H1 (cell line): ENCODE measurements at regions not wholly inside any gene's neighbourhood (a gene's known extent, or its start where the extent isn't known, plus 50 kb on each side); places are given as distances from the start of the nearest gene placed in this dataset.

ENCODE experiments used
- CTCF ChIA-PET: fragments of 300-600 bp; sonication (Branson Sonifier 250); formaldehyde crosslinking; loops from one replicate; lab custom pipeline; 2021; ENCODE audit not compliant: partially characterized antibody; lab: Charles Lee
- POLR2A ChIA-PET: fragments of 300-600 bp; sonication (Branson Sonifier 250); formaldehyde crosslinking; loops from one replicate; lab custom pipeline; 2021; ENCODE audit warnings: inconsistent platforms; ENCODE audit not compliant: partially characterized antibody; lab: Charles Lee
- DNase-seq, 2 experiments: peaks; one replicate each; pipeline versions ENCODE4 v3.0.0 to v3.0.0-alpha.2; 2010 to 2022; ENCODE audit warnings: low spot score in 2 of 2, low read depth in 1 of 2, mixed read lengths in 1 of 2
- FAIRE-seq: peaks from 2 replicates; lab custom pipeline; 2011; peaks lifted over from hg19 to GRCh38; lab: Jason Lieb, UNC
- H2AFZ ChIP-seq: 2 replicates; pipeline ENCODE4 v1.8.1; 2012; ENCODE audit warnings: low read length, inconsistent platforms
- H2AK5ac ChIP-seq: 2 replicates; pipeline ENCODE4 v1.6.1; 2013; ENCODE audit warnings: low read depth, low read length
- H2BK120ac ChIP-seq: replicated peaks from 2 replicates; pipeline ENCODE3; 2013; ENCODE audit warnings: low read depth, low read length, inconsistent platforms
- H2BK12ac ChIP-seq: 2 replicates; pipeline ENCODE4 v1.6.1; 2013; ENCODE audit warnings: low read depth, low read length
- H2BK15ac ChIP-seq: 2 replicates; pipeline ENCODE4 v1.6.1; 2013; ENCODE audit warnings: low read length
- H2BK20ac ChIP-seq: 2 replicates; pipeline ENCODE4 v1.6.1; 2013; ENCODE audit warnings: low read length
- H2BK5ac ChIP-seq: 2 replicates; pipeline ENCODE4 v1.6.1; 2013; ENCODE audit warnings: low read depth, low read length
- H3K14ac ChIP-seq: 2 replicates; pipeline ENCODE4 v1.6.1; 2013; ENCODE audit warnings: inconsistent platforms; ENCODE audit not compliant: insufficient read length
- H3K18ac ChIP-seq: 2 replicates; pipeline ENCODE4 v1.6.1; 2013; ENCODE audit warnings: low read length; ENCODE audit errors: extremely low read depth
- H3K23ac ChIP-seq: 2 replicates; pipeline ENCODE4 v1.6.1; 2013; ENCODE audit warnings: inconsistent platforms; ENCODE audit not compliant: insufficient read length
- H3K23me2 ChIP-seq: 2 replicates; pipeline ENCODE4 v1.6.1; 2013; ENCODE audit warnings: low read depth, low read length
- H3K27ac ChIP-seq: 2 replicates; pipeline ENCODE4 v1.6.1; 2011; ENCODE audit warnings: low read depth, low read length, inconsistent platforms
- H3K27me3 ChIP-seq, 4 experiments: replicated peaks in 1 of 4; 1 replicate in 1 of 4; 2 replicates in 3 of 4; pipeline versions ENCODE4 v1.6.1 to v1.8.1; 2011 to 2013; ENCODE audit warnings: low read length in 3 of 4, mild to moderate bottlenecking in 3 of 4, inconsistent platforms in 2 of 4, mixed read lengths in 2 of 4, moderate library complexity in 1 of 4; ENCODE audit not compliant: control insufficient read depth in 3 of 4, insufficient read depth in 3 of 4; ENCODE audit errors: extremely low read depth in 1 of 4
- H3K36me3 ChIP-seq, 4 experiments: 2 replicates each; pipeline versions ENCODE4 v1.6.1 to v1.8.1; 2011 to 2013; ENCODE audit warnings: mild to moderate bottlenecking in 4 of 4, low read length in 3 of 4, moderate library complexity in 2 of 4, control low read depth in 1 of 4, inconsistent platforms in 1 of 4; ENCODE audit not compliant: insufficient read depth in 4 of 4, control insufficient read depth in 2 of 4
- H3K4ac ChIP-seq: replicated peaks from 2 replicates; pipeline ENCODE3; 2013; ENCODE audit warnings: low read length, low read depth, mixed read lengths, inconsistent platforms; ENCODE audit not compliant: insufficient read length
- H3K4me1 ChIP-seq, 4 experiments: replicated peaks in 1 of 4; 1 replicate in 1 of 4; 2 replicates in 3 of 4; pipeline versions ENCODE4 v1.6.1 to v1.8.1; 2011 to 2013; ENCODE audit warnings: low read length in 3 of 4, inconsistent platforms in 2 of 4, mixed read lengths in 1 of 4; ENCODE audit not compliant: insufficient read depth in 4 of 4, control insufficient read depth in 3 of 4
- H3K4me2 ChIP-seq, 2 experiments: 2 replicates each; pipeline versions ENCODE4 v1.6.1 to v1.8.1; 2011 to 2013; ENCODE audit warnings: low read depth in 2 of 2, low read length in 2 of 2, control low read depth in 1 of 2, inconsistent platforms in 1 of 2, mild to moderate bottlenecking in 1 of 2; ENCODE audit not compliant: insufficient read depth in 1 of 2
- H3K4me3 ChIP-seq, 4 experiments: fragments of 200-600, 300-600 bp in 1 of 4; sonication (generic), shearing (Covaris generic), sonication (Bioruptor Twin) in 1 of 4; 2 replicates each; pipeline versions ENCODE4 v1.5.1 to v1.8.1; 2011 to 2016; ENCODE audit warnings: low read length in 4 of 4, low read depth in 3 of 4, control low read depth in 2 of 4, inconsistent platforms in 2 of 4, mild to moderate bottlenecking in 2 of 4, mixed read lengths in 1 of 4, moderate library complexity in 1 of 4; ENCODE audit not compliant: insufficient read depth in 2 of 4; ENCODE audit errors: extremely low read depth in 1 of 4
- H3K56ac ChIP-seq: replicated peaks from 2 replicates; pipeline ENCODE3; 2013; ENCODE audit warnings: low read depth, mild to moderate bottlenecking, mixed read lengths, low read length, inconsistent platforms; ENCODE audit not compliant: insufficient read length
- H3K79me1 ChIP-seq: 2 replicates; pipeline ENCODE4 v1.6.1; 2013; ENCODE audit warnings: low read depth, low read length, control low read depth
- H3K79me2 ChIP-seq, 2 experiments: 2 replicates each; pipeline versions ENCODE4 v1.6.1 to v1.8.1; 2012 to 2013; ENCODE audit warnings: low read length in 2 of 2, mild to moderate bottlenecking in 2 of 2, inconsistent platforms in 1 of 2; ENCODE audit not compliant: insufficient read depth in 2 of 2, control insufficient read depth in 1 of 2
- H3K9ac ChIP-seq, 4 experiments: replicated peaks in 1 of 4; 1 replicate in 1 of 4; 2 replicates in 3 of 4; pipeline versions ENCODE4 v1.6.1 to v1.8.1; 2011 to 2013; ENCODE audit warnings: low read depth in 3 of 4, low read length in 3 of 4, control low read depth in 2 of 4, mild to moderate bottlenecking in 2 of 4, moderate library complexity in 2 of 4, inconsistent platforms in 1 of 4; ENCODE audit errors: extremely low read depth in 1 of 4
- H3K9me3 ChIP-seq, 2 experiments: 2 replicates each; pipeline versions ENCODE4 v1.6.1 to v1.8.1; 2012 to 2013; ENCODE audit warnings: mild to moderate bottlenecking in 2 of 2, moderate library complexity in 2 of 2, control low read depth in 1 of 2, inconsistent platforms in 1 of 2, low read depth in 1 of 2, low read length in 1 of 2, mixed read lengths in 1 of 2; ENCODE audit not compliant: insufficient read depth in 2 of 2
- H4K20me1 ChIP-seq, 2 experiments: replicated peaks in 1 of 2; 2 replicates each; pipeline versions ENCODE3 to v1.8.1; 2011 to 2013; ENCODE audit warnings: inconsistent platforms in 2 of 2, low read length in 2 of 2, mild to moderate bottlenecking in 1 of 2; ENCODE audit not compliant: insufficient read depth in 2 of 2, control insufficient read depth in 1 of 2
- H4K5ac ChIP-seq: 2 replicates; pipeline ENCODE4 v1.6.1; 2013; ENCODE audit warnings: low read length, low read depth, mixed read lengths, inconsistent platforms; ENCODE audit not compliant: insufficient read length
- H4K8ac ChIP-seq: 2 replicates; pipeline ENCODE4 v1.8.0; 2013; ENCODE audit warnings: mild to moderate bottlenecking, moderate library complexity, low read length, inconsistent platforms; ENCODE audit not compliant: insufficient read depth; ENCODE audit errors: extremely low read depth
- H4K91ac ChIP-seq: replicated peaks from 2 replicates; pipeline ENCODE3; 2013; ENCODE audit warnings: low read length, mixed read lengths, inconsistent platforms; ENCODE audit not compliant: insufficient read length
- CBX8 ChIP-seq: fragments of 300-800, 300-1000 bp; sonication (generic); IDR thresholded peaks from 2 replicates; pipeline ENCODE4 v1.7.1; 2016; ENCODE audit warnings: low read depth, low read length, borderline replicate concordance
- HDAC2 ChIP-seq, 2 experiments: fragments of 300-600 bp in 1 of 2; sonication (generic) in 1 of 2; IDR thresholded peaks; 2 replicates each; pipeline ENCODE4 v1.6.1; 2011 to 2012; ENCODE audit warnings: low read depth in 2 of 2, low read length in 2 of 2, mild to moderate bottlenecking in 2 of 2, moderate library complexity in 2 of 2, borderline replicate concordance in 1 of 2, inconsistent platforms in 1 of 2
- KDM5A ChIP-seq: fragments of 200-600 bp; IDR thresholded peaks from 2 replicates; pipeline ENCODE4 v1.7.1; 2012; ENCODE audit warnings: mild to moderate bottlenecking, low read length, inconsistent platforms, mixed read lengths
- MAFK ChIP-seq: IDR thresholded peaks from 2 replicates; pipeline ENCODE4 v1.6.1; 2012; ENCODE audit warnings: low read depth, mild to moderate bottlenecking, improper control_type of control experiment, low read length
- SAP30 ChIP-seq: fragments of 300-600 bp; sonication (generic); IDR thresholded peaks from 2 replicates; pipeline ENCODE4 v1.7.1; 2012; ENCODE audit warnings: low read length, moderate library complexity, mild to moderate bottlenecking, inconsistent platforms; ENCODE audit not compliant: insufficient read depth, insufficient replicate concordance
- SUZ12 ChIP-seq: fragments of 200-600 bp; sonication (generic); IDR thresholded peaks from 2 replicates; pipeline ENCODE4 v1.6.1; 2012; ENCODE audit warnings: mild to moderate bottlenecking, inconsistent platforms, low read length, moderate library complexity, mixed read lengths
- YY1 ChIP-seq: IDR thresholded peaks from 2 replicates; pipeline ENCODE4 v1.6.1; 2011; ENCODE audit warnings: low read depth, mild to moderate bottlenecking, low read length
- WGBS, 2 experiments: shearing (Covaris generic) in 1 of 2; methylation state at CpG; one replicate each; pipeline versions ENCODE4 v1.1.6 to v1.1.7; 2013 to 2015; ENCODE audit warnings: low lambda C conversion rate in 2 of 2, mixed read lengths in 2 of 2, inconsistent platforms in 1 of 2, low coverage in 1 of 2, missing lambda C conversion rate in 1 of 2; ENCODE audit not compliant: insufficient replicate concordance in 2 of 2, insufficient coverage in 1 of 2, insufficient read length in 1 of 2; ENCODE audit errors: extremely low coverage in 1 of 2, missing lambda C conversion rate in 1 of 2; 5-methylcytosine and 5-hydroxymethylcytosine counted together

- H2BK5ac ChIP-seq = no peak overlapping the region
- no peaks in the 10 kb centered on the region for H3K36me3 ChIP-seq
- no peak overlapping the region for H3K4me2 ChIP-seq
- H3K4me1 ChIP-seq = no peaks in the 10 kb centered on the region
- 71% methylated on average over 1 of the region's 1 CpG; no CpG with 5 or more reads in 1 of the 2 experiments for WGBS, 2 experiments
- FAIRE-seq = no peak
- H2AFZ ChIP-seq = no peak overlapping the region
- H3K23me2 ChIP-seq = no peaks in the 10 kb centered on the region
- ChIA-PET POLR2A (no interaction called here), CTCF (interaction anchor here (0.8 kb wide), 1 partner anchor 35 kb away, joined by 3 read pairs; no protein-coding TSS in a partner anchor)
- no peak for DNase-seq
- H4K91ac ChIP-seq = no peak overlapping the region
- no peak overlapping the region for H4K5ac ChIP-seq
- H2BK12ac ChIP-seq = no peak overlapping the region
- no peak overlapping the region for H3K18ac ChIP-seq
- no peak overlapping the region for H3K4ac ChIP-seq
- no peak overlapping the region for H2AK5ac ChIP-seq
- H3K56ac ChIP-seq = no peak overlapping the region
- no peak for TF ChIP-seq MAFK
- TF ChIP-seq SAP30 = no peak
- TF ChIP-seq KDM5A = no peak
- TF ChIP-seq HDAC2 (IDR thresholded peaks at IDR 0.05; ENCODE audit: borderline replicate concordance in 1 of 2, low read depth in 2 of 2, low read length in 2 of 2) = no peak
- TF ChIP-seq SUZ12 = no peak
- no peak for TF ChIP-seq YY1
- no peak for TF ChIP-seq CBX8
- no peak overlapping the region for H4K8ac ChIP-seq
- H3K14ac ChIP-seq = no peak overlapping the region
- no peaks in the 10 kb centered on the region for H4K20me1 ChIP-seq
- no peak overlapping the region for H3K9ac ChIP-seq
- H3K79me2 ChIP-seq = no peaks in the 10 kb centered on the region
- H3K4me3 ChIP-seq = no peak overlapping the region
- no peaks in the 10 kb centered on the region for H3K79me1 ChIP-seq
- no peak overlapping the region for H2BK15ac ChIP-seq
- H2BK120ac ChIP-seq = no peak overlapping the region
- H3K9me3 ChIP-seq = peaks cover 0 to 5% of the 10 kb centered on the region in 2 experiments; a peak in 1 of 4 replicates
- H3K27me3 ChIP-seq = no peaks in the 10 kb centered on the region
- H3K27ac ChIP-seq = no peak overlapping the region
- no peak overlapping the region for H3K23ac ChIP-seq
- no peak overlapping the region for H2BK20ac ChIP-seq
These were observed 1659.8 kb downstream of the BRINP3 start for GRCh38 chr1:188817814-188818213.
